IMR-90 (cell line): ENCODE measurements at regions not wholly inside any gene's neighbourhood (a gene's known extent, or its start where the extent isn't known, plus 50 kb on each side); places are given as distances from the start of the nearest gene placed in this dataset.

ENCODE experiments used
- ATAC-seq: fragments of 200-7000 bp; cut with Tn5 transposase; 2 replicates; pipeline ENCODE4 v1.9.1; 2020; ENCODE audit warnings: low read depth, mild to moderate bottlenecking, moderate library complexity
- BruUV-seq: library from RNA; stranded (reverse); fragments of 400-500 nt; replicated peaks from 2 replicates; lab custom pipeline; 2021; lab: Mats Ljungman, UMichigan
- CTCF ChIA-PET: fragments of 300-600 bp; formaldehyde crosslinking; extraction: SDS; loops from one replicate; lab custom pipeline; 2021; ENCODE audit warnings: antibody characterized with exemption; lab: Yijun Ruan, JAX
- POLR2A ChIA-PET: fragments of 300-600 bp; sonication (Branson Sonifier 250); formaldehyde crosslinking; loops from one replicate; lab custom pipeline; 2022; ENCODE audit warnings: antibody characterized with exemption; ENCODE audit not compliant: unreplicated experiment; lab: Charles Lee
- DNase-seq: peaks from one replicate; pipeline ENCODE4 v3.0.0; 2013
- H2AFZ ChIP-seq: replicated peaks from 2 replicates; pipeline ENCODE3; 2013; ENCODE audit warnings: low read length, mild to moderate bottlenecking; ENCODE audit not compliant: poor library complexity
- H2AK5ac ChIP-seq: 2 replicates; pipeline ENCODE4 v1.6.1; 2013; ENCODE audit warnings: low read depth, low read length, inconsistent platforms
- H2AK9ac ChIP-seq: replicated peaks from 2 replicates; pipeline ENCODE3; 2013; ENCODE audit warnings: mild to moderate bottlenecking, low read depth, low read length, moderate library complexity; ENCODE audit not compliant: poor library complexity
- H2BK120ac ChIP-seq: 2 replicates; pipeline ENCODE4 v1.6.1; 2013; ENCODE audit warnings: low read depth, low read length, inconsistent platforms
- H2BK15ac ChIP-seq: 3 replicates; pipeline ENCODE4 v1.6.1; 2013; ENCODE audit warnings: low read depth, low read length, inconsistent platforms
- H2BK20ac ChIP-seq: 2 replicates; pipeline ENCODE4 v1.6.1; 2013; ENCODE audit warnings: low read depth, mild to moderate bottlenecking, inconsistent platforms, low read length, moderate library complexity
- H2BK5ac ChIP-seq: 2 replicates; pipeline ENCODE4 v1.6.1; 2013; ENCODE audit warnings: mild to moderate bottlenecking, low read depth, low read length, inconsistent platforms; ENCODE audit not compliant: poor library complexity, severe bottlenecking
- H3K14ac ChIP-seq: replicated peaks from 2 replicates; pipeline ENCODE4 v1.6.1; 2013; ENCODE audit warnings: low read depth, low read length, inconsistent platforms
- H3K18ac ChIP-seq: 2 replicates; pipeline ENCODE4 v1.6.1; 2013; ENCODE audit warnings: low read depth, low read length, control low read depth
- H3K23ac ChIP-seq: 2 replicates; pipeline ENCODE4 v1.6.1; 2013; ENCODE audit warnings: low read depth, low read length, inconsistent platforms
- H3K27ac ChIP-seq: 2 replicates; pipeline ENCODE4 v1.5.1; 2013; ENCODE audit warnings: mild to moderate bottlenecking, control low read depth, low read length; ENCODE audit not compliant: insufficient read depth
- H3K27me3 ChIP-seq: 2 replicates; pipeline ENCODE4 v1.6.1; 2013; ENCODE audit warnings: low read length; ENCODE audit not compliant: control insufficient read depth, insufficient read depth
- H3K36me3 ChIP-seq: 2 replicates; pipeline ENCODE4 v1.6.1; 2013; ENCODE audit warnings: low read length, mixed read lengths; ENCODE audit not compliant: control insufficient read depth, insufficient read depth
- H3K4ac ChIP-seq: 2 replicates; pipeline ENCODE4 v1.6.1; 2013; ENCODE audit warnings: low read depth, low read length, inconsistent platforms
- H3K4me1 ChIP-seq: 2 replicates; pipeline ENCODE4 v1.6.1; 2013; ENCODE audit warnings: low read length, mixed read lengths; ENCODE audit not compliant: control insufficient read depth, insufficient read depth
- H3K4me2 ChIP-seq: 2 replicates; pipeline ENCODE4 v1.6.1; 2013; ENCODE audit warnings: low read depth, mild to moderate bottlenecking, control low read depth, low read length, moderate library complexity
- H3K4me3 ChIP-seq: 2 replicates; pipeline ENCODE4 v1.5.1; 2013; ENCODE audit warnings: low read depth, mild to moderate bottlenecking, control low read depth, low read length, moderate library complexity; ENCODE audit not compliant: insufficient read depth
- H3K56ac ChIP-seq: 2 replicates; pipeline ENCODE4 v1.6.1; 2013; ENCODE audit warnings: low read length, inconsistent platforms; ENCODE audit not compliant: insufficient read depth; ENCODE audit errors: extremely low read depth
- H3K79me1 ChIP-seq, 2 experiments: 2 replicates each; pipeline ENCODE4 v1.6.1; 2013; ENCODE audit warnings: low read length in 2 of 2, inconsistent platforms in 1 of 2, low read depth in 1 of 2
- H3K9ac ChIP-seq: 2 replicates; pipeline ENCODE4 v1.6.1; 2013; ENCODE audit warnings: low read depth, low read length, control low read depth
- H3K9me1 ChIP-seq: 2 replicates; pipeline ENCODE4 v1.6.1; 2013; ENCODE audit warnings: low read length, inconsistent platforms; ENCODE audit not compliant: insufficient read depth
- H3K9me3 ChIP-seq: 2 replicates; pipeline ENCODE4 v1.6.1; 2013; ENCODE audit warnings: low read length; ENCODE audit not compliant: control insufficient read depth, insufficient read depth
- H4K20me1 ChIP-seq: 2 replicates; pipeline ENCODE4 v1.6.1; 2013; ENCODE audit warnings: low read length, inconsistent platforms; ENCODE audit not compliant: insufficient read depth
- H4K5ac ChIP-seq: 2 replicates; pipeline ENCODE4 v1.6.1; 2013; ENCODE audit warnings: mild to moderate bottlenecking, low read depth, low read length, control low read depth
- H4K8ac ChIP-seq, 2 experiments: 2 replicates each; pipeline ENCODE4 v1.6.1; 2013; ENCODE audit warnings: low read depth in 2 of 2, low read length in 2 of 2, control low read depth in 1 of 2, inconsistent platforms in 1 of 2
- H4K91ac ChIP-seq: 2 replicates; pipeline ENCODE4 v1.6.1; 2013; ENCODE audit warnings: low read depth, low read length, inconsistent platforms; ENCODE audit not compliant: insufficient read depth
- BHLHE40 ChIP-seq: fragments of 150-350 bp; IDR thresholded peaks from 2 replicates; pipeline ENCODE4 v1.6.1; 2016; ENCODE audit warnings: mild to moderate bottlenecking, low read depth, low read length
- CEBPB ChIP-seq: IDR thresholded peaks from 2 replicates; pipeline ENCODE4 v1.6.1; 2012; ENCODE audit warnings: low read depth, low read length, improper control_type of control experiment
- CHD1 ChIP-seq: IDR thresholded peaks from 2 replicates; pipeline ENCODE4 v1.6.1; 2012; ENCODE audit warnings: low read depth, low read length, improper control_type of control experiment
- MAFK ChIP-seq: IDR thresholded peaks from 2 replicates; pipeline ENCODE4 v1.6.1; 2012; ENCODE audit warnings: low read depth, low read length, improper control_type of control experiment
- MAZ ChIP-seq: IDR thresholded peaks from 2 replicates; pipeline ENCODE4 v1.6.1; 2012; ENCODE audit warnings: low read depth, mild to moderate bottlenecking, low read length, improper control_type of control experiment, moderate library complexity, borderline replicate concordance
- MXI1 ChIP-seq: IDR thresholded peaks from 2 replicates; pipeline ENCODE4 v1.6.1; 2012; ENCODE audit warnings: low read depth, mild to moderate bottlenecking, low read length, moderate library complexity, borderline replicate concordance
- NFE2L2 ChIP-seq: fragments of 150-350 bp; IDR thresholded peaks from 2 replicates; pipeline ENCODE4 v1.6.1; 2016; ENCODE audit warnings: low read depth, mild to moderate bottlenecking, low read length
- POLR2A ChIP-seq: IDR thresholded peaks from 2 replicates; pipeline ENCODE4 v1.6.1; 2012; ENCODE audit warnings: mild to moderate bottlenecking, low read depth, low read length
- RAD21 ChIP-seq: IDR thresholded peaks from 2 replicates; pipeline ENCODE4 v1.6.1; 2012; ENCODE audit warnings: low read length, improper control_type of control experiment
- RFX5 ChIP-seq: IDR thresholded peaks from 2 replicates; pipeline ENCODE4 v1.8.0; 2012; ENCODE audit warnings: low read depth, mild to moderate bottlenecking, low read length, moderate library complexity
- WGBS, 2 experiments: methylation state at CpG; one replicate each; pipeline versions ENCODE4 v1.1.5 to v1.1.7; 2013; ENCODE audit warnings: missing lambda C conversion rate in 2 of 2; ENCODE audit not compliant: insufficient read length in 1 of 2; ENCODE audit errors: extremely low coverage in 2 of 2; 5-methylcytosine and 5-hydroxymethylcytosine counted together
- dilution Hi-C: fragments of 300-500 bp; cut with HindIII; formaldehyde crosslinking; loops from one replicate; pipeline ENCODE4 v1.14.3; 2018; ENCODE audit warnings: low sequenced_read_pairs; ENCODE audit not compliant: unreplicated experiment
- in situ Hi-C: fragments of 300-500 bp; cut with MboI; formaldehyde crosslinking; loops from 3 replicates; pipeline ENCODE4 v1.14.3; 2019; ENCODE audit warnings: low sequenced_read_pairs, inconsistent platforms, mixed read lengths
- intact Hi-C: fragments of 100-400 bp; cut with micrococcal nuclease; formaldehyde crosslinking; loops from 2 replicates; pipeline ENCODE4 v1.10.0; 2022
- TF ChIP-seq, protein P1 (sequence below): fragments of 150-350 bp; IDR thresholded peaks from 2 replicates; pipeline ENCODE4 v1.6.1; 2016; ENCODE audit warnings: low read depth, mild to moderate bottlenecking, low read length, moderate library complexity, borderline replicate concordance

DNA sequence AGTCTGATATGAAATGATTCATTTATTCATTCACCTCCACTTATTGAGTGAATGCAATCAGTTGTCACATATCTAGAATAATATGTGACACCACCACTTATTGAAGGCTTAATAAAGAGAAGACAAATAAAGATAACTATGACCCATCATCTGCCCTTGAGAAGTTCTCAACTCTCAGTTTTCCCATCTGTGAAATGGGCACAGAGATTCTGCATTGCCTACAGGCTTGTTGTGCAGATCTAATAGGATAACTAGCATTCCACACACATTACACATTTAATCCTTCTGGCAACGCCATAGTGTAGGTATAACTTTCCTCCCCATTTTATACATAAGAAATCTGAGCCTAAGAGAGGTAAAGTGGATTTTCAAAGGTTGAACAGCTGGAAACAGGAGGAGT, 84.2 kb upstream of the FICD start:
- Histone ChIP-seq H2AK9ac (no peak overlapping the region), H3K56ac (no peak overlapping the region)
- POLR2A ChIA-PET = no interaction called here

More for the DNA sequence above, 84.2 kb upstream of the FICD start:
- H3K4me1 ChIP-seq = no peaks in the 10 kb centered on the region
- CTCF ChIA-PET = no interaction called here
- no peak overlapping the region for H2BK120ac ChIP-seq
- WGBS, 2 experiments = no CpG with 5 or more reads among the region's 1 CpG
- no peak overlapping the region for H3K27ac ChIP-seq
- no peaks in the 10 kb centered on the region for H3K9me3 ChIP-seq
- no peaks in the 10 kb centered on the region for H3K27me3 ChIP-seq
- in situ Hi-C loops (no loop called here), dilution Hi-C loops (no loop called here), intact Hi-C loops (no loop called here)
- no peak overlapping the region for H4K5ac ChIP-seq
- H3K9me1 ChIP-seq = no peaks in the 10 kb centered on the region
- H3K23ac ChIP-seq = no peak overlapping the region
- no peak overlapping the region for H2AK5ac ChIP-seq
- no peak overlapping the region for H2BK15ac ChIP-seq
- no peak overlapping the region for H3K14ac ChIP-seq
- H3K79me1 ChIP-seq = no peaks in the 10 kb centered on the region
- no peak overlapping the region for H4K8ac ChIP-seq
- H2BK5ac ChIP-seq = no peak overlapping the region
- no peak overlapping the region for H4K91ac ChIP-seq
- no peak for TF ChIP-seq RFX5
- TF ChIP-seq, protein P1, sequence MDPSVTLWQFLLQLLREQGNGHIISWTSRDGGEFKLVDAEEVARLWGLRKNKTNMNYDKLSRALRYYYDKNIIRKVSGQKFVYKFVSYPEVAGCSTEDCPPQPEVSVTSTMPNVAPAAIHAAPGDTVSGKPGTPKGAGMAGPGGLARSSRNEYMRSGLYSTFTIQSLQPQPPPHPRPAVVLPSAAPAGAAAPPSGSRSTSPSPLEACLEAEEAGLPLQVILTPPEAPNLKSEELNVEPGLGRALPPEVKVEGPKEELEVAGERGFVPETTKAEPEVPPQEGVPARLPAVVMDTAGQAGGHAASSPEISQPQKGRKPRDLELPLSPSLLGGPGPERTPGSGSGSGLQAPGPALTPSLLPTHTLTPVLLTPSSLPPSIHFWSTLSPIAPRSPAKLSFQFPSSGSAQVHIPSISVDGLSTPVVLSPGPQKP = no peak
- TF ChIP-seq MXI1 = no peak
- TF ChIP-seq CHD1 = no peak
- no peak for TF ChIP-seq MAFK
- no peak for TF ChIP-seq NFE2L2
- no peak for TF ChIP-seq MAZ
- TF ChIP-seq BHLHE40 = no peak
- TF ChIP-seq CEBPB = no peak
- no peak for TF ChIP-seq POLR2A
- TF ChIP-seq RAD21 = no peak
- no peaks in the 10 kb centered on the region for H3K36me3 ChIP-seq
- H3K18ac ChIP-seq = no peak overlapping the region
- no peak overlapping the region for H3K9ac ChIP-seq
- no peak overlapping the region for H2AFZ ChIP-seq
- H3K4me3 ChIP-seq = no peak overlapping the region
- no peaks in the 10 kb centered on the region for H4K20me1 ChIP-seq
- H2BK20ac ChIP-seq = no peak overlapping the region
- no peak for ATAC-seq
- H3K4me2 ChIP-seq = no peak overlapping the region
- DNase-seq = no peak
- no TSS peak for BruUV-seq
- no peak overlapping the region for H3K4ac ChIP-seq
